ENCODE measurements at regions not wholly inside any gene's neighbourhood (a gene's known extent, or its start where the extent isn't known, plus 50 kb on each side); places are given as distances from the start of the nearest gene placed in this dataset.

GRCh38 chr4:185945906-185946305, 123.0 kb upstream of the TLR3 start:
- peaks cover 2% of the 10 kb centered on the region for H3K27me3 Mint-ChIP-seq (ENCODE audit: unreplicated experiment)
- H3K9me3 Mint-ChIP-seq (ENCODE audit: unreplicated experiment): no peaks in the 10 kb centered on the region
- TF ChIP-seq, protein P1, sequence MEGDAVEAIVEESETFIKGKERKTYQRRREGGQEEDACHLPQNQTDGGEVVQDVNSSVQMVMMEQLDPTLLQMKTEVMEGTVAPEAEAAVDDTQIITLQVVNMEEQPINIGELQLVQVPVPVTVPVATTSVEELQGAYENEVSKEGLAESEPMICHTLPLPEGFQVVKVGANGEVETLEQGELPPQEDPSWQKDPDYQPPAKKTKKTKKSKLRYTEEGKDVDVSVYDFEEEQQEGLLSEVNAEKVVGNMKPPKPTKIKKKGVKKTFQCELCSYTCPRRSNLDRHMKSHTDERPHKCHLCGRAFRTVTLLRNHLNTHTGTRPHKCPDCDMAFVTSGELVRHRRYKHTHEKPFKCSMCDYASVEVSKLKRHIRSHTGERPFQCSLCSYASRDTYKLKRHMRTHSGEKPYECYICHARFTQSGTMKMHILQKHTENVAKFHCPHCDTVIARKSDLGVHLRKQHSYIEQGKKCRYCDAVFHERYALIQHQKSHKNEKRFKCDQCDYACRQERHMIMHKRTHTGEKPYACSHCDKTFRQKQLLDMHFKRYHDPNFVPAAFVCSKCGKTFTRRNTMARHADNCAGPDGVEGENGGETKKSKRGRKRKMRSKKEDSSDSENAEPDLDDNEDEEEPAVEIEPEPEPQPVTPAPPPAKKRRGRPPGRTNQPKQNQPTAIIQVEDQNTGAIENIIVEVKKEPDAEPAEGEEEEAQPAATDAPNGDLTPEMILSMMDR (IDR thresholded peaks at IDR 0.05; ENCODE audit: partially characterized antibody, unreplicated experiment): no peak
- no peak for DNase-seq
- H3K4me3 Mint-ChIP-seq (ENCODE audit: unreplicated experiment): no peak overlapping the region
- H3K4me1 Mint-ChIP-seq (ENCODE audit: low read depth, unreplicated experiment): peaks cover 4% of the 10 kb centered on the region
- no peak overlapping the region for H3K27ac Mint-ChIP-seq (ENCODE audit: unreplicated experiment)
- no peaks in the 10 kb centered on the region for H3K36me3 Mint-ChIP-seq (ENCODE audit: unreplicated experiment)

DNA sequence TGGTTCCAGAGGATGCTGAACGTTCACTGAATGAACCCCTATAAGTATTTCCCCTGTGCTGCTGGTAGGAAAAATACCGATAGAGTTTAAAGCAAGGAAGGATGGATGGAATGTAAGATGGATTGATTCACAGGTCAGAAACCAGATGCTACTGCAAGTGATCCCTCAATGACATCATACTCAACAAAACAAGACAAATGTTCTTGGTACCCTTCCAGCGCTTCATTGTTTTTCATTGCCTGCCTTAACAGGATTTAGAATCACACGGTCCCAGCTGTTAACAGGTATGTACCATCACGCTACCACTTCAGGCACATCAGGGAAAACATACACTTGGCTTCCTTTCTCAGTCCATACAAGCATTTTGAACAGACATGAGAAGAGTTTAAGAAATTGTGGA, 118.1 kb upstream of the TLR3 start:
- H3K9me3 Mint-ChIP-seq (ENCODE audit: unreplicated experiment): peaks cover 9% of the 10 kb centered on the region
- H3K4me3 Mint-ChIP-seq (ENCODE audit: unreplicated experiment): no peak overlapping the region
- H3K36me3 Mint-ChIP-seq (ENCODE audit: unreplicated experiment): no peaks in the 10 kb centered on the region
- TF ChIP-seq, protein P1 (IDR thresholded peaks at IDR 0.05; ENCODE audit: partially characterized antibody, unreplicated experiment): no peak
- peaks cover 3% of the 10 kb centered on the region for H3K27me3 Mint-ChIP-seq (ENCODE audit: unreplicated experiment)
- DNase-seq: no peak
- H3K4me1 Mint-ChIP-seq (ENCODE audit: low read depth, unreplicated experiment): peaks cover 17% of the 10 kb centered on the region
- no peak overlapping the region for H3K27ac Mint-ChIP-seq (ENCODE audit: unreplicated experiment)

GRCh38 chr4:185955151-185955770, 113.7 kb upstream of the TLR3 start:
- Mint-ChIP-seq H3K27ac (ENCODE audit: unreplicated experiment) (peak overlapping the region; percentile 91), H3K4me1 (ENCODE audit: low read depth, unreplicated experiment) (peaks cover 36% of the 10 kb centered on the region), H3K27me3 (ENCODE audit: unreplicated experiment) (peaks cover 3% of the 10 kb centered on the region), H3K36me3 (ENCODE audit: unreplicated experiment) (no peaks in the 10 kb centered on the region), H3K9me3 (ENCODE audit: unreplicated experiment) (peaks cover 16% of the 10 kb centered on the region), H3K4me3 (ENCODE audit: unreplicated experiment) (peak overlapping the region; percentile 87)
- no peak for DNase-seq
- TF ChIP-seq, protein P1 (IDR thresholded peaks at IDR 0.05; ENCODE audit: partially characterized antibody, unreplicated experiment): no peak

GRCh38 chr4:185955826-185956543, 113.0 kb upstream of the TLR3 start:
- H3K27me3 Mint-ChIP-seq (ENCODE audit: unreplicated experiment): peaks cover 3% of the 10 kb centered on the region
- peaks cover 35% of the 10 kb centered on the region for H3K4me1 Mint-ChIP-seq (ENCODE audit: low read depth, unreplicated experiment)
- peak overlapping the region; percentile 91 for H3K27ac Mint-ChIP-seq (ENCODE audit: unreplicated experiment)
- no peaks in the 10 kb centered on the region for H3K36me3 Mint-ChIP-seq (ENCODE audit: unreplicated experiment)
- TF ChIP-seq, protein P1 (IDR thresholded peaks at IDR 0.05; ENCODE audit: partially characterized antibody, unreplicated experiment): no peak
- peak overlapping the region; percentile 87 for H3K4me3 Mint-ChIP-seq (ENCODE audit: unreplicated experiment)
- DNase-seq: peak; percentile 79
- H3K9me3 Mint-ChIP-seq (ENCODE audit: unreplicated experiment): peaks cover 16% of the 10 kb centered on the region

DNA sequence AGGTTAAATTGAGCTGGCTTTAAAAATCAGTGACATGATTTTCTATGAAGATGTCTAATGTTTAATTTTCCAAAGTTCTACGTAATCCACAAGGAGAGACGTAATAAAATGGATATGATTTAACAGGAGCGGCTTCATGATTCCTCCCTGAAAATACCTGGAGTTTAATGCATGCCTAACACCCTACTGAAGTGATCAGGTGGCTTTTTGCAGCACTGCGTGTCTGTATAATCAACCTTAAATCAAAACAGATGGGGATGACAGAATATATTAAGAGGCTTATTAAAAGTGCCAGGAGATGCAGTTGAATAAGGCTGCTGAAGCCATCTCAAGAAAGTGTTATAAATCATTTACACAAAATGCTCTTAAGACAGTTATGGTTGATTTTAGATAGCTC, 112.4 kb upstream of the TLR3 start:
- Mint-ChIP-seq H3K4me3 (ENCODE audit: unreplicated experiment) (peak overlapping the region; percentile 87), H3K4me1 (ENCODE audit: low read depth, unreplicated experiment) (peaks cover 34% of the 10 kb centered on the region), H3K27ac (ENCODE audit: unreplicated experiment) (peak overlapping the region; percentile 91), H3K27me3 (ENCODE audit: unreplicated experiment) (peaks cover 3% of the 10 kb centered on the region), H3K36me3 (ENCODE audit: unreplicated experiment) (no peaks in the 10 kb centered on the region), H3K9me3 (ENCODE audit: unreplicated experiment) (peaks cover 18% of the 10 kb centered on the region)
- TF ChIP-seq, protein P1 (IDR thresholded peaks at IDR 0.05; ENCODE audit: partially characterized antibody, unreplicated experiment): no peak
- DNase-seq: no peak

Data from glutamatergic neuron (in vitro differentiated cells).